ENCODE measurements at regions not wholly inside any gene's neighbourhood (a gene's known extent, or its start where the extent isn't known, plus 50 kb on each side); places are given as distances from the start of the nearest gene placed in this dataset.

DNA sequence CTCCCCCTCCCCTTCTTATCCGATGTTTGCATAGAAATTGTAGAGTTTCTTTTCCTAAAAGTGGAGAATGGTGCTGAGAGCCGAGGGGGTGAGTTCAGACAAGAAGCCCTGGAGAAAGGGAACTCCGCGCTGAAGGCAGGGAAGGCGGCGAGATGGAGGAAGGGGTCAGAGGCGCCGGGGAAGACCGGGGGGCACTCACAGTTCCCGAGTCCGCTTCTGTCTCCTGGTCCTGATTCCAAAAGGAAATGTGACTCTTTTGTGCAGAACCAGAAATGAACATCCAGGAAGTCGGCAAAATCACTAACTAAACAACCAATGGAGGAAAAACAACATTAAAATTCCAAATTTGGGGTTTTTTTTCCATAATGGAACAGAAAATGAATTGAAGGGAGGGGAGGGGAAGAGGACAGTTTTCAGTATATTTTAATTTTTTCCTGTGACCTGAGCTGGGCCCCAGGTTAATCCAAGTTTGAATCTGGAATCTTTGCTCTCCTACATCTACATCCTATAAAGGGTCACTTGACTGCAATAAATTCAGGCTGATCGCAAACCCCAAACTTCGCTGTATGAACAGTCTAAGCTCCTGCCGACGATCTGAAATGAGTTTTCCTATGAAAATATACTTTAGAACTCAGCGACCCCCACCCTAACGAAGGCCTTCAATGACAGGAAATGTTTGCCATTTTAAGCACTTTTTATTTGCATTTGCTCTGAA is 252.3 kb downstream of the C16orf95 start:
- Histone ChIP-seq H3K4me3 (ENCODE audit: low read depth in 1 of 3, low read length in 3 of 3) (no peak overlapping the region), H3K9ac (ENCODE audit: low read depth in 1 of 2, low read length in 2 of 2) (no peak overlapping the region), H3K27ac (ENCODE audit: low read depth in 1 of 2, low read length in 2 of 2) (no peak overlapping the region), H3K4me1 (ENCODE audit: control insufficient read depth in 4 of 4, insufficient read depth in 4 of 4, low read length in 3 of 4) (no peaks in the 10 kb centered on the region), H3K36me3 (ENCODE audit: control insufficient read depth in 4 of 4, insufficient read depth in 3 of 4, low read depth in 1 of 4, low read length in 3 of 4) (no peaks in the 10 kb centered on the region), H3K9me3 (ENCODE audit: control insufficient read depth in 4 of 4, low read length in 3 of 4) (no peaks in the 10 kb centered on the region), H3K27me3 (ENCODE audit: control insufficient read depth in 4 of 4, insufficient read depth in 4 of 4, low read length in 3 of 4) (peaks cover 0 to 4% (median 0%) of the 10 kb centered on the region in 4 donors)
- WGBS, result 36% methylated on average over 18 of the region's 18 CpGs
- no peak for TF ChIP-seq SP1 (IDR thresholded peaks at IDR 0.05)
- TF ChIP-seq GABPA (IDR thresholded peaks at IDR 0.05 in 1 of 2, conservative IDR thresholded peaks at IDR 0.05 in 1 of 2), result no peak
- no peak for TF ChIP-seq FOXA1 (IDR thresholded peaks at IDR 0.05)
- no peak for TF ChIP-seq NR2F2 (IDR thresholded peaks at IDR 0.05)
- no peak for TF ChIP-seq JUND (IDR thresholded peaks at IDR 0.05)
- TF ChIP-seq YY1 (IDR thresholded peaks at IDR 0.05), result no peak
- TF ChIP-seq, protein P1, sequence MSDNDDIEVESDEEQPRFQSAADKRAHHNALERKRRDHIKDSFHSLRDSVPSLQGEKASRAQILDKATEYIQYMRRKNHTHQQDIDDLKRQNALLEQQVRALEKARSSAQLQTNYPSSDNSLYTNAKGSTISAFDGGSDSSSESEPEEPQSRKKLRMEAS (IDR thresholded peaks at IDR 0.05), result no peak
- TF ChIP-seq, protein P2, sequence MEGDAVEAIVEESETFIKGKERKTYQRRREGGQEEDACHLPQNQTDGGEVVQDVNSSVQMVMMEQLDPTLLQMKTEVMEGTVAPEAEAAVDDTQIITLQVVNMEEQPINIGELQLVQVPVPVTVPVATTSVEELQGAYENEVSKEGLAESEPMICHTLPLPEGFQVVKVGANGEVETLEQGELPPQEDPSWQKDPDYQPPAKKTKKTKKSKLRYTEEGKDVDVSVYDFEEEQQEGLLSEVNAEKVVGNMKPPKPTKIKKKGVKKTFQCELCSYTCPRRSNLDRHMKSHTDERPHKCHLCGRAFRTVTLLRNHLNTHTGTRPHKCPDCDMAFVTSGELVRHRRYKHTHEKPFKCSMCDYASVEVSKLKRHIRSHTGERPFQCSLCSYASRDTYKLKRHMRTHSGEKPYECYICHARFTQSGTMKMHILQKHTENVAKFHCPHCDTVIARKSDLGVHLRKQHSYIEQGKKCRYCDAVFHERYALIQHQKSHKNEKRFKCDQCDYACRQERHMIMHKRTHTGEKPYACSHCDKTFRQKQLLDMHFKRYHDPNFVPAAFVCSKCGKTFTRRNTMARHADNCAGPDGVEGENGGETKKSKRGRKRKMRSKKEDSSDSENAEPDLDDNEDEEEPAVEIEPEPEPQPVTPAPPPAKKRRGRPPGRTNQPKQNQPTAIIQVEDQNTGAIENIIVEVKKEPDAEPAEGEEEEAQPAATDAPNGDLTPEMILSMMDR (IDR thresholded peaks at IDR 0.05; ENCODE audit: low read depth, low read length, missing input control), result no peak
- TF ChIP-seq HNF4A (conservative IDR thresholded peaks at IDR 0.05), result no peak
- TF ChIP-seq FOXA2 (IDR thresholded peaks at IDR 0.05), result no peak
- no peak for TF ChIP-seq RXRA (IDR thresholded peaks at IDR 0.05)
- TF ChIP-seq RAD21 (IDR thresholded peaks at IDR 0.05), result no peak
- TF ChIP-seq, protein P3, sequence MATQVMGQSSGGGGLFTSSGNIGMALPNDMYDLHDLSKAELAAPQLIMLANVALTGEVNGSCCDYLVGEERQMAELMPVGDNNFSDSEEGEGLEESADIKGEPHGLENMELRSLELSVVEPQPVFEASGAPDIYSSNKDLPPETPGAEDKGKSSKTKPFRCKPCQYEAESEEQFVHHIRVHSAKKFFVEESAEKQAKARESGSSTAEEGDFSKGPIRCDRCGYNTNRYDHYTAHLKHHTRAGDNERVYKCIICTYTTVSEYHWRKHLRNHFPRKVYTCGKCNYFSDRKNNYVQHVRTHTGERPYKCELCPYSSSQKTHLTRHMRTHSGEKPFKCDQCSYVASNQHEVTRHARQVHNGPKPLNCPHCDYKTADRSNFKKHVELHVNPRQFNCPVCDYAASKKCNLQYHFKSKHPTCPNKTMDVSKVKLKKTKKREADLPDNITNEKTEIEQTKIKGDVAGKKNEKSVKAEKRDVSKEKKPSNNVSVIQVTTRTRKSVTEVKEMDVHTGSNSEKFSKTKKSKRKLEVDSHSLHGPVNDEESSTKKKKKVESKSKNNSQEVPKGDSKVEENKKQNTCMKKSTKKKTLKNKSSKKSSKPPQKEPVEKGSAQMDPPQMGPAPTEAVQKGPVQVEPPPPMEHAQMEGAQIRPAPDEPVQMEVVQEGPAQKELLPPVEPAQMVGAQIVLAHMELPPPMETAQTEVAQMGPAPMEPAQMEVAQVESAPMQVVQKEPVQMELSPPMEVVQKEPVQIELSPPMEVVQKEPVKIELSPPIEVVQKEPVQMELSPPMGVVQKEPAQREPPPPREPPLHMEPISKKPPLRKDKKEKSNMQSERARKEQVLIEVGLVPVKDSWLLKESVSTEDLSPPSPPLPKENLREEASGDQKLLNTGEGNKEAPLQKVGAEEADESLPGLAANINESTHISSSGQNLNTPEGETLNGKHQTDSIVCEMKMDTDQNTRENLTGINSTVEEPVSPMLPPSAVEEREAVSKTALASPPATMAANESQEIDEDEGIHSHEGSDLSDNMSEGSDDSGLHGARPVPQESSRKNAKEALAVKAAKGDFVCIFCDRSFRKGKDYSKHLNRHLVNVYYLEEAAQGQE (IDR thresholded peaks at IDR 0.05), result no peak
- TF ChIP-seq, protein P4, sequence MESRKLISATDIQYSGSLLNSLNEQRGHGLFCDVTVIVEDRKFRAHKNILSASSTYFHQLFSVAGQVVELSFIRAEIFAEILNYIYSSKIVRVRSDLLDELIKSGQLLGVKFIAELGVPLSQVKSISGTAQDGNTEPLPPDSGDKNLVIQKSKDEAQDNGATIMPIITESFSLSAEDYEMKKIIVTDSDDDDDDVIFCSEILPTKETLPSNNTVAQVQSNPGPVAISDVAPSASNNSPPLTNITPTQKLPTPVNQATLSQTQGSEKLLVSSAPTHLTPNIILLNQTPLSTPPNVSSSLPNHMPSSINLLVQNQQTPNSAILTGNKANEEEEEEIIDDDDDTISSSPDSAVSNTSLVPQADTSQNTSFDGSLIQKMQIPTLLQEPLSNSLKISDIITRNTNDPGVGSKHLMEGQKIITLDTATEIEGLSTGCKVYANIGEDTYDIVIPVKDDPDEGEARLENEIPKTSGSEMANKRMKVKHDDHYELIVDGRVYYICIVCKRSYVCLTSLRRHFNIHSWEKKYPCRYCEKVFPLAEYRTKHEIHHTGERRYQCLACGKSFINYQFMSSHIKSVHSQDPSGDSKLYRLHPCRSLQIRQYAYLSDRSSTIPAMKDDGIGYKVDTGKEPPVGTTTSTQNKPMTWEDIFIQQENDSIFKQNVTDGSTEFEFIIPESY (IDR thresholded peaks at IDR 0.05), result no peak
- TF ChIP-seq EGR1 (IDR thresholded peaks at IDR 0.05; ENCODE audit: low read depth in 2 of 2), result no peak
- TF ChIP-seq TAF1 (conservative IDR thresholded peaks at IDR 0.05), result no peak
- TF ChIP-seq, protein P5, sequence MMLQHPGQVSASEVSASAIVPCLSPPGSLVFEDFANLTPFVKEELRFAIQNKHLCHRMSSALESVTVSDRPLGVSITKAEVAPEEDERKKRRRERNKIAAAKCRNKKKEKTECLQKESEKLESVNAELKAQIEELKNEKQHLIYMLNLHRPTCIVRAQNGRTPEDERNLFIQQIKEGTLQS (IDR thresholded peaks at IDR 0.05), result no peak
- no peak for TF ChIP-seq HNF4G (IDR thresholded peaks at IDR 0.05)
- DNase-seq (ENCODE audit: low spot score), result no peak

All from liver (tissue), 8 donors.